WTC11 (cell line): ENCODE measurements at regions not wholly inside any gene's neighbourhood (a gene's known extent, or its start where the extent isn't known, plus 50 kb on each side); places are given as distances from the start of the nearest gene placed in this dataset.

Experiments
- ATAC-seq: fragments of 200-7000 bp; cut with Tn5 transposase; 2 replicates; pipeline ENCODE4 v1.10.0; 2021; ENCODE audit warnings: mild to moderate bottlenecking, moderate library complexity
- CTCF ChIA-PET: fragments of 300-600 bp; sonication (Branson Sonifier 250); formaldehyde crosslinking; loops from one replicate; lab custom pipeline; 2021; ENCODE audit warnings: antibody characterized with exemption; lab: Charles Lee
- POLR2A ChIA-PET: fragments of 350-600 bp; sonication (Branson Sonifier 250); formaldehyde crosslinking; loops from one replicate; lab custom pipeline; 2021; ENCODE audit warnings: antibody characterized with exemption; lab: Charles Lee
- DNase-seq: peaks from one replicate; pipeline ENCODE4 v3.0.0; 2021; ENCODE audit warnings: low spot score
- H3K27ac Mint-ChIP-seq: 2 replicates; pipeline ENCODE4 v1.8.0; 2021; ENCODE audit warnings: mixed read lengths
- H3K27me3 Mint-ChIP-seq: 2 replicates; pipeline ENCODE4 v1.8.0; 2021; ENCODE audit warnings: low read depth, mild to moderate bottlenecking, moderate library complexity, mixed read lengths
- H3K36me3 Mint-ChIP-seq: 2 replicates; pipeline ENCODE4 v1.8.0; 2021; ENCODE audit warnings: mixed read lengths
- H3K4me1 Mint-ChIP-seq: 2 replicates; pipeline ENCODE4 v1.8.0; 2022; ENCODE audit warnings: mixed read lengths
- H3K4me3 Mint-ChIP-seq: 2 replicates; pipeline ENCODE4 v1.8.0; 2021; ENCODE audit warnings: mild to moderate bottlenecking, moderate library complexity, mixed read lengths
- H3K9me3 Mint-ChIP-seq: 2 replicates; pipeline ENCODE4 v1.8.0; 2021; ENCODE audit warnings: mixed read lengths
- ATF1 ChIP-seq: sonication (generic); formaldehyde crosslinking; IDR thresholded peaks from 2 replicates; pipeline ENCODE4 v1.8.1; 2023; ENCODE audit warnings: mild to moderate bottlenecking, moderate library complexity, missing genetic modification reagents
- CREB1 ChIP-seq: sonication (generic); formaldehyde crosslinking; IDR thresholded peaks from 2 replicates; pipeline ENCODE4 v1.8.0; 2023; ENCODE audit warnings: mild to moderate bottlenecking, missing genetic modification reagents
- ELF4 ChIP-seq: sonication (generic); formaldehyde crosslinking; IDR thresholded peaks from 2 replicates; pipeline ENCODE4 v1.8.1; 2022; ENCODE audit warnings: low read depth, mild to moderate bottlenecking, moderate library complexity, missing genetic modification reagents
- FOXJ3 ChIP-seq: sonication (generic); formaldehyde crosslinking; IDR thresholded peaks from 2 replicates; pipeline ENCODE4 v1.9.0; 2021; ENCODE audit warnings: missing genetic modification reagents, mild to moderate bottlenecking, borderline replicate concordance
- FOXK1 ChIP-seq: sonication (generic); formaldehyde crosslinking; IDR thresholded peaks from 2 replicates; pipeline ENCODE4 v1.8.0; 2022; ENCODE audit warnings: mild to moderate bottlenecking, moderate library complexity, missing genetic modification reagents
- GRHL2 ChIP-seq: fragments of 250-450 bp; sonication (Bioruptor Pico); IDR thresholded peaks from 2 replicates; pipeline ENCODE4 v1.8.0; 2022; ENCODE audit warnings: mild to moderate bottlenecking, moderate library complexity; ENCODE audit not compliant: insufficient replicate concordance, severe bottlenecking
- GTF2I ChIP-seq: fragments of 250-450 bp; sonication (Bioruptor Pico); conservative IDR thresholded peaks from 2 replicates; pipeline ENCODE4 v1.4.0; 2021; ENCODE audit warnings: mild to moderate bottlenecking
- JAZF1 ChIP-seq: fragments of 250-450 bp; sonication (Bioruptor Pico); IDR thresholded peaks from 2 replicates; pipeline ENCODE4 v1.9.0; 2021; ENCODE audit warnings: moderate library complexity, mild to moderate bottlenecking, inconsistent platforms
- MYBL2 ChIP-seq: sonication (generic); formaldehyde crosslinking; IDR thresholded peaks from 2 replicates; pipeline ENCODE4 v1.8.1; 2023; ENCODE audit warnings: mild to moderate bottlenecking, moderate library complexity, missing genetic modification reagents
- NFATC4 ChIP-seq: fragments of 250-450 bp; sonication (Bioruptor Pico); IDR thresholded peaks from 2 replicates; pipeline ENCODE4 v1.9.0; 2021; ENCODE audit warnings: mild to moderate bottlenecking
- NFYB ChIP-seq: sonication (generic); formaldehyde crosslinking; conservative IDR thresholded peaks from 2 replicates; pipeline ENCODE4 v1.8.0; 2022; ENCODE audit warnings: low read depth, missing genetic modification reagents
- PRRX2 ChIP-seq: fragments of 250-450 bp; sonication (Bioruptor Pico); IDR thresholded peaks from 2 replicates; pipeline ENCODE4 v1.8.0; 2021; ENCODE audit warnings: mild to moderate bottlenecking
- SMAD3 ChIP-seq: sonication (generic); formaldehyde crosslinking; IDR thresholded peaks from 2 replicates; pipeline ENCODE4 v1.8.0; 2022; ENCODE audit warnings: missing genetic modification reagents, mild to moderate bottlenecking, borderline replicate concordance
- SMAD4 ChIP-seq: sonication (generic); formaldehyde crosslinking; IDR thresholded peaks from 2 replicates; pipeline ENCODE4 v1.8.0; 2022; ENCODE audit warnings: mild to moderate bottlenecking, missing genetic modification reagents
- TEAD1 ChIP-seq: sonication (generic); formaldehyde crosslinking; IDR thresholded peaks from 2 replicates; pipeline ENCODE4 v1.8.0; 2022; ENCODE audit warnings: mild to moderate bottlenecking, missing genetic modification reagents
- ZNF121 ChIP-seq: sonication (generic); formaldehyde crosslinking; IDR thresholded peaks from 2 replicates; pipeline ENCODE4 v1.8.0; 2023; ENCODE audit warnings: missing genetic modification reagents
- TF ChIP-seq, protein P1 (sequence below): fragments of 250-450 bp; sonication (Bioruptor Pico); IDR thresholded peaks from 2 replicates; pipeline ENCODE4 v1.8.0; 2021; ENCODE audit warnings: mild to moderate bottlenecking
- TF ChIP-seq, protein P2 (sequence below): sonication (generic); formaldehyde crosslinking; IDR thresholded peaks from 2 replicates; pipeline ENCODE4 v1.8.0; 2023; ENCODE audit warnings: missing genetic modification reagents
- TF ChIP-seq, protein P3 (sequence below): sonication (generic); formaldehyde crosslinking; IDR thresholded peaks from 2 replicates; pipeline ENCODE4 v1.8.0; 2022; ENCODE audit warnings: missing genetic modification reagents
- TF ChIP-seq, protein P4 (sequence below): sonication (generic); formaldehyde crosslinking; IDR thresholded peaks from 2 replicates; pipeline ENCODE4 v1.8.1; 2023; ENCODE audit warnings: mild to moderate bottlenecking, missing genetic modification reagents, moderate library complexity
- TF ChIP-seq, protein P5 (sequence below): fragments of 250-450 bp; sonication (Bioruptor Pico); IDR thresholded peaks from 2 replicates; pipeline ENCODE4 v1.9.0; 2021; ENCODE audit warnings: moderate library complexity, mild to moderate bottlenecking, inconsistent platforms, borderline replicate concordance
- TF ChIP-seq, protein P6 (sequence below): sonication (generic); formaldehyde crosslinking; IDR thresholded peaks from 2 replicates; pipeline ENCODE4 v1.8.1; 2022; ENCODE audit warnings: missing genetic modification reagents, borderline replicate concordance
- TF ChIP-seq, protein P7 (sequence below): sonication (generic); formaldehyde crosslinking; IDR thresholded peaks from 2 replicates; pipeline ENCODE4 v1.8.1; 2023; ENCODE audit warnings: mild to moderate bottlenecking, missing genetic modification reagents
- TF ChIP-seq, protein P8 (sequence below): sonication (generic); formaldehyde crosslinking; IDR thresholded peaks from 2 replicates; pipeline ENCODE4 v1.8.0; 2022; ENCODE audit warnings: mild to moderate bottlenecking, missing genetic modification reagents
- TF ChIP-seq, protein P9 (sequence below): sonication (generic); formaldehyde crosslinking; IDR thresholded peaks from 2 replicates; pipeline ENCODE4 v1.8.1; 2023; ENCODE audit warnings: mild to moderate bottlenecking, missing genetic modification reagents, moderate library complexity

DNA sequence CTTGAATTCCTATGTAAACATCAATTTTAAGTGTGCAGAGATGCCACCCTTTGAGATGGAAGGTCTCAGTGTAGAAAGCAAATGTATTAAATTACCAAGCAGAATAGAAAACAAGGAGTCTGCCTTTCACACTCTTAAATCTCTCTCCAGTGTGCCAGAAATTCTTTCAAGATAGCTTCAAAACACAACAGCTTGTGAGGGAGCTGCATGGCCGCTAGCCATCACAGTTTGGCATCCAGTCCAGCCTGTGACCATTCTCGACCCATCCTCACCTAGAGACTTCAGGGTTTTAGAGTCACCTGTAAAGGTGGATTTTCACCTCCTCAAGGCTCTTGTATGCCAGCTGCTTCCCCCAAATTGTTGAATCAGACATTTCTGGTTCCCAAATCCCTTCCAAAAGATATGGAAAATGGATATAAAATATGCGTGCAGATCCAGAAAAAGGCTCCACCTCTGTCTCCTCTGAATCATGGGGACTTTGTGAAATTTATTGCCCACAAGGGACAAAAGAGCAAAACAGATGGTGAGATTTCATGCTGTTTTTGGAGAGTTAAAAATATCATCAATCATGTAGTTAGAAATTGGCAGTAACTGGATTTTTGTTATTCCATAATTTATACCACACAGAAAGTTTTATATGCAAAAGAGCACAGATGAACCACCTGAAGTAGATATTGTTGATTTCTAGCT is 114.2 kb upstream of the THRB start (continued):
- TF ChIP-seq, protein P1, sequence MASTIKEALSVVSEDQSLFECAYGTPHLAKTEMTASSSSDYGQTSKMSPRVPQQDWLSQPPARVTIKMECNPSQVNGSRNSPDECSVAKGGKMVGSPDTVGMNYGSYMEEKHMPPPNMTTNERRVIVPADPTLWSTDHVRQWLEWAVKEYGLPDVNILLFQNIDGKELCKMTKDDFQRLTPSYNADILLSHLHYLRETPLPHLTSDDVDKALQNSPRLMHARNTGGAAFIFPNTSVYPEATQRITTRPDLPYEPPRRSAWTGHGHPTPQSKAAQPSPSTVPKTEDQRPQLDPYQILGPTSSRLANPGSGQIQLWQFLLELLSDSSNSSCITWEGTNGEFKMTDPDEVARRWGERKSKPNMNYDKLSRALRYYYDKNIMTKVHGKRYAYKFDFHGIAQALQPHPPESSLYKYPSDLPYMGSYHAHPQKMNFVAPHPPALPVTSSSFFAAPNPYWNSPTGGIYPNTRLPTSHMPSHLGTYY (CRISPR knock-in tag), result no peak
- TF ChIP-seq, protein P2, sequence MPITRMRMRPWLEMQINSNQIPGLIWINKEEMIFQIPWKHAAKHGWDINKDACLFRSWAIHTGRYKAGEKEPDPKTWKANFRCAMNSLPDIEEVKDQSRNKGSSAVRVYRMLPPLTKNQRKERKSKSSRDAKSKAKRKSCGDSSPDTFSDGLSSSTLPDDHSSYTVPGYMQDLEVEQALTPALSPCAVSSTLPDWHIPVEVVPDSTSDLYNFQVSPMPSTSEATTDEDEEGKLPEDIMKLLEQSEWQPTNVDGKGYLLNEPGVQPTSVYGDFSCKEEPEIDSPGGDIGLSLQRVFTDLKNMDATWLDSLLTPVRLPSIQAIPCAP, result no peak
- TF ChIP-seq SMAD3 (no peak), FOXJ3 (CRISPR knock-in tag) (no peak), GTF2I (CRISPR knock-in tag) (no peak), ATF1 (CRISPR knock-in tag) (no peak)
- TF ChIP-seq, protein P3, sequence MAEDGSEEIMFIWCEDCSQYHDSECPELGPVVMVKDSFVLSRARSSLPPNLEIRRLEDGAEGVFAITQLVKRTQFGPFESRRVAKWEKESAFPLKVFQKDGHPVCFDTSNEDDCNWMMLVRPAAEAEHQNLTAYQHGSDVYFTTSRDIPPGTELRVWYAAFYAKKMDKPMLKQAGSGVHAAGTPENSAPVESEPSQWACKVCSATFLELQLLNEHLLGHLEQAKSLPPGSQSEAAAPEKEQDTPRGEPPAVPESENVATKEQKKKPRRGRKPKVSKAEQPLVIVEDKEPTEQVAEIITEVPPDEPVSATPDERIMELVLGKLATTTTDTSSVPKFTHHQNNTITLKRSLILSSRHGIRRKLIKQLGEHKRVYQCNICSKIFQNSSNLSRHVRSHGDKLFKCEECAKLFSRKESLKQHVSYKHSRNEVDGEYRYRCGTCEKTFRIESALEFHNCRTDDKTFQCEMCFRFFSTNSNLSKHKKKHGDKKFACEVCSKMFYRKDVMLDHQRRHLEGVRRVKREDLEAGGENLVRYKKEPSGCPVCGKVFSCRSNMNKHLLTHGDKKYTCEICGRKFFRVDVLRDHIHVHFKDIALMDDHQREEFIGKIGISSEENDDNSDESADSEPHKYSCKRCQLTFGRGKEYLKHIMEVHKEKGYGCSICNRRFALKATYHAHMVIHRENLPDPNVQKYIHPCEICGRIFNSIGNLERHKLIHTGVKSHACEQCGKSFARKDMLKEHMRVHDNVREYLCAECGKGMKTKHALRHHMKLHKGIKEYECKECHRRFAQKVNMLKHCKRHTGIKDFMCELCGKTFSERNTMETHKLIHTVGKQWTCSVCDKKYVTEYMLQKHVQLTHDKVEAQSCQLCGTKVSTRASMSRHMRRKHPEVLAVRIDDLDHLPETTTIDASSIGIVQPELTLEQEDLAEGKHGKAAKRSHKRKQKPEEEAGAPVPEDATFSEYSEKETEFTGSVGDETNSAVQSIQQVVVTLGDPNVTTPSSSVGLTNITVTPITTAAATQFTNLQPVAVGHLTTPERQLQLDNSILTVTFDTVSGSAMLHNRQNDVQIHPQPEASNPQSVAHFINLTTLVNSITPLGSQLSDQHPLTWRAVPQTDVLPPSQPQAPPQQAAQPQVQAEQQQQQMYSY (CRISPR knock-in tag), result no peak

DNA sequence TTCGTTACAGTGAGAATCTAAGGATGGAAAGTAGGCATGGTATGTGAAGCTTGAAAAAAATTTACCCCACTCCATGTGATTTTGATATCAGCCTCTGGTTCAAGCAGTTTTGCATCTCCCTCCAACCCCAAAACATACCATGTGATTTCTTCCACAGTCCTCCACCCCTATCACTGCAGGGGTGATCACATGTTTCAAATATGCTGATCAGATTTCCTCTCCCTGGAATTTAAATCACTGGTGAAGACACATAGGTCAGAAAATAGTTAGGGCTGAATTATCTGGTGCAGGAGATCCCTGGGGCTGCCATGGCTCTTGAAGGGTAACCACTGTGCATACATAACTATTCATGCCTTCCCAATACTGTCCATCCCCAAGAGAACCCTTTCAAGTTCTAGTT is 119.7 kb upstream of the THRB start:
- Mint-ChIP-seq H3K36me3 (no peaks in the 10 kb centered on the region), H3K27me3 (no peaks in the 10 kb centered on the region), H3K4me1 (peaks cover 7% of the 10 kb centered on the region), H3K4me3 (no peak overlapping the region), H3K27ac (no peak overlapping the region), H3K9me3 (no peaks in the 10 kb centered on the region)
- TF ChIP-seq PRRX2 (no peak), ZNF121 (CRISPR knock-in tag) (no peak), MYBL2 (CRISPR knock-in tag) (no peak), NFYB (CRISPR knock-in tag) (no peak), NFATC4 (no peak), GRHL2 (no peak), TEAD1 (CRISPR knock-in tag) (no peak), SMAD4 (CRISPR knock-in tag) (no peak), CREB1 (no peak), JAZF1 (CRISPR knock-in tag) (no peak), ELF4 (no peak), FOXK1 (CRISPR knock-in tag) (no peak)
- TF ChIP-seq, protein P4, sequence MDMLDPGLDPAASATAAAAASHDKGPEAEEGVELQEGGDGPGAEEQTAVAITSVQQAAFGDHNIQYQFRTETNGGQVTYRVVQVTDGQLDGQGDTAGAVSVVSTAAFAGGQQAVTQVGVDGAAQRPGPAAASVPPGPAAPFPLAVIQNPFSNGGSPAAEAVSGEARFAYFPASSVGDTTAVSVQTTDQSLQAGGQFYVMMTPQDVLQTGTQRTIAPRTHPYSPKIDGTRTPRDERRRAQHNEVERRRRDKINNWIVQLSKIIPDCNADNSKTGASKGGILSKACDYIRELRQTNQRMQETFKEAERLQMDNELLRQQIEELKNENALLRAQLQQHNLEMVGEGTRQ (CRISPR knock-in tag), result no peak
- TF ChIP-seq, protein P5, sequence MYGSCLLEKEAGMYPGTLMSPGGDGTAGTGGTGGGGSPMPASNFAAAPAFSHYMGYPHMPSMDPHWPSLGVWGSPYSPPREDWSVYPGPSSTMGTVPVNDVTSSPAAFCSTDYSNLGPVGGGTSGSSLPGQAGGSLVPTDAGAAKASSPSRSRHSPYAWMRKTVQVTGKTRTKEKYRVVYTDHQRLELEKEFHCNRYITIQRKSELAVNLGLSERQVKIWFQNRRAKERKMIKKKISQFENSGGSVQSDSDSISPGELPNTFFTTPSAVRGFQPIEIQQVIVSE (CRISPR knock-in tag), result no peak
- TF ChIP-seq, protein P6, sequence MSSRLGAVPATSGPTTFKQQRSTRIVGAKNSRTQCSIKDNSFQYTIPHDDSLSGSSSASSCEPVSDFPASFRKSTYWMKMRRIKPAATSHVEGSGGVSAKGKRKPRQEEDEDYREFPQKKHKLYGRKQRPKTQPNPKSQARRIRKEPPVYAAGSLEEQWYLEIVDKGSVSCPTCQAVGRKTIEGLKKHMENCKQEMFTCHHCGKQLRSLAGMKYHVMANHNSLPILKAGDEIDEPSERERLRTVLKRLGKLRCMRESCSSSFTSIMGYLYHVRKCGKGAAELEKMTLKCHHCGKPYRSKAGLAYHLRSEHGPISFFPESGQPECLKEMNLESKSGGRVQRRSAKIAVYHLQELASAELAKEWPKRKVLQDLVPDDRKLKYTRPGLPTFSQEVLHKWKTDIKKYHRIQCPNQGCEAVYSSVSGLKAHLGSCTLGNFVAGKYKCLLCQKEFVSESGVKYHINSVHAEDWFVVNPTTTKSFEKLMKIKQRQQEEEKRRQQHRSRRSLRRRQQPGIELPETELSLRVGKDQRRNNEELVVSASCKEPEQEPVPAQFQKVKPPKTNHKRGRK, result no peak
- TF ChIP-seq, protein P7, sequence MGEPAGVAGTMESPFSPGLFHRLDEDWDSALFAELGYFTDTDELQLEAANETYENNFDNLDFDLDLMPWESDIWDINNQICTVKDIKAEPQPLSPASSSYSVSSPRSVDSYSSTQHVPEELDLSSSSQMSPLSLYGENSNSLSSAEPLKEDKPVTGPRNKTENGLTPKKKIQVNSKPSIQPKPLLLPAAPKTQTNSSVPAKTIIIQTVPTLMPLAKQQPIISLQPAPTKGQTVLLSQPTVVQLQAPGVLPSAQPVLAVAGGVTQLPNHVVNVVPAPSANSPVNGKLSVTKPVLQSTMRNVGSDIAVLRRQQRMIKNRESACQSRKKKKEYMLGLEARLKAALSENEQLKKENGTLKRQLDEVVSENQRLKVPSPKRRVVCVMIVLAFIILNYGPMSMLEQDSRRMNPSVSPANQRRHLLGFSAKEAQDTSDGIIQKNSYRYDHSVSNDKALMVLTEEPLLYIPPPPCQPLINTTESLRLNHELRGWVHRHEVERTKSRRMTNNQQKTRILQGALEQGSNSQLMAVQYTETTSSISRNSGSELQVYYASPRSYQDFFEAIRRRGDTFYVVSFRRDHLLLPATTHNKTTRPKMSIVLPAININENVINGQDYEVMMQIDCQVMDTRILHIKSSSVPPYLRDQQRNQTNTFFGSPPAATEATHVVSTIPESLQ (CRISPR knock-in tag), result no peak
- TF ChIP-seq, protein P8, sequence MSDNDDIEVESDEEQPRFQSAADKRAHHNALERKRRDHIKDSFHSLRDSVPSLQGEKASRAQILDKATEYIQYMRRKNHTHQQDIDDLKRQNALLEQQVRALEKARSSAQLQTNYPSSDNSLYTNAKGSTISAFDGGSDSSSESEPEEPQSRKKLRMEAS (CRISPR knock-in tag), result no peak
- TF ChIP-seq, protein P9, sequence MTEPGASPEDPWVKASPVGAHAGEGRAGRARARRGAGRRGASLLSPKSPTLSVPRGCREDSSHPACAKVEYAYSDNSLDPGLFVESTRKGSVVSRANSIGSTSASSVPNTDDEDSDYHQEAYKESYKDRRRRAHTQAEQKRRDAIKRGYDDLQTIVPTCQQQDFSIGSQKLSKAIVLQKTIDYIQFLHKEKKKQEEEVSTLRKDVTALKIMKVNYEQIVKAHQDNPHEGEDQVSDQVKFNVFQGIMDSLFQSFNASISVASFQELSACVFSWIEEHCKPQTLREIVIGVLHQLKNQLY (CRISPR knock-in tag), result no peak
- POLR2A ChIA-PET, result no interaction called here
- CTCF ChIA-PET, result interaction anchor here (0.9 kb wide), 1 partner anchor 70 kb away, joined by 3 read pairs; no protein-coding TSS in a partner anchor
- DNase-seq (no peak), ATAC-seq (no peak)
